Tibial nerve (tissue), 4 donors: ENCODE measurements at regions not wholly inside any gene's neighbourhood (a gene's known extent, or its start where the extent isn't known, plus 50 kb on each side); places are given as distances from the start of the nearest gene placed in this dataset.

Experiments
- DNase-seq, 2 donors: peaks; one replicate each; pipeline ENCODE4 v3.0.0-alpha.2; 2019; ENCODE audit warnings: low spot score in 2 of 2
- H3K27ac ChIP-seq, 4 donors: fragments of 200-600 bp; sonication (generic) in 3 of 4; one replicate each; pipeline ENCODE4 v1.5.1; 2017 to 2019; ENCODE audit warnings: mild to moderate bottlenecking in 1 of 4
- H3K27me3 ChIP-seq, 2 donors: fragments of 200-600 bp; sonication (generic) in 1 of 2; one replicate each; pipeline versions ENCODE4 v1.5.1 to v1.6.0; 2017 to 2019
- H3K36me3 ChIP-seq, 3 donors: fragments of 200-600 bp; sonication (generic); one replicate each; pipeline ENCODE4 v1.5.1; 2018 to 2019
- H3K4me1 ChIP-seq, 4 donors: fragments of 200-600 bp; sonication (generic) in 3 of 4; one replicate each; pipeline ENCODE4 v1.5.1; 2017 to 2019
- H3K4me3 ChIP-seq, 4 donors: fragments of 200-600 bp; sonication (generic) in 3 of 4; one replicate each; pipeline ENCODE4 v1.5.1; 2017 to 2019; ENCODE audit warnings: mild to moderate bottlenecking in 1 of 4, moderate library complexity in 1 of 4
- H3K9me3 ChIP-seq, 4 donors: fragments of 200-600 bp; sonication (generic) in 3 of 4; one replicate each; pipeline ENCODE4 v1.5.1; 2017 to 2019
- EP300 ChIP-seq, 2 donors: sonication (generic); formaldehyde crosslinking; IDR thresholded peaks; one replicate each; pipeline ENCODE4 v1.6.1; 2017; ENCODE audit warnings: antibody characterized with exemption in 2 of 2, mild to moderate bottlenecking in 1 of 2
- POLR2A ChIP-seq, 2 donors: fragments of 450-650 bp; IDR thresholded peaks; one replicate each; pipeline ENCODE4 v1.6.1; 2017; ENCODE audit warnings: antibody characterized with exemption in 2 of 2, mild to moderate bottlenecking in 2 of 2, moderate library complexity in 2 of 2
- WGBS, 2 donors: methylation state at CpG; one replicate each; pipeline ENCODE4 v1.1.5; 2018; 5-methylcytosine and 5-hydroxymethylcytosine counted together
- TF ChIP-seq, protein P1 (sequence below), 5 experiments: fragments of 200-600 bp in 3 of 5; fragments of 450-650 bp in 2 of 5; sonication (generic) in 3 of 5; IDR thresholded peaks; one replicate each; pipeline ENCODE4 v1.5.1; 2016 to 2019; ENCODE audit warnings: antibody characterized with exemption in 5 of 5, mild to moderate bottlenecking in 3 of 5, moderate library complexity in 2 of 5

DNA sequence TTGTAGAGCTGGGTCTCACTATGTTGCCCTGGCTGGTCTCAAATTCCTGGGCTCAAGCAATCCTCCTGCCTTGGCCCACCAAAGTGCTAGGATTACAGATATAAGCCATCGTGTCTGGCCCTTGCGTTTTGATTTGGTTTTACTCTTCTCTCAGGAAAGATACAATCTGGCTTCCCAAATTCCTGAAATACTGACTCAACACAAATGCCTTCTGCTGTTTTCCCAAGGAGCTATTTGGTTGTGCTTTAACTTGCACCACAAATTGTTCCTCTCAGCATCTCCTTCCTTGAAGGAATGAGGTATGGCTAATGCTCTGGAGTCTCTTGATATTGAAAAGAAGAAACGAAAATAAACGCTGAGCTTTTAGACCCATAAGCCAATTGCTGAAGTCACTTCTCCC lies 110.0 kb upstream of the PAX6 start:
- no peaks in the 10 kb centered on the region for H3K4me1 ChIP-seq
- TF ChIP-seq, protein P1, sequence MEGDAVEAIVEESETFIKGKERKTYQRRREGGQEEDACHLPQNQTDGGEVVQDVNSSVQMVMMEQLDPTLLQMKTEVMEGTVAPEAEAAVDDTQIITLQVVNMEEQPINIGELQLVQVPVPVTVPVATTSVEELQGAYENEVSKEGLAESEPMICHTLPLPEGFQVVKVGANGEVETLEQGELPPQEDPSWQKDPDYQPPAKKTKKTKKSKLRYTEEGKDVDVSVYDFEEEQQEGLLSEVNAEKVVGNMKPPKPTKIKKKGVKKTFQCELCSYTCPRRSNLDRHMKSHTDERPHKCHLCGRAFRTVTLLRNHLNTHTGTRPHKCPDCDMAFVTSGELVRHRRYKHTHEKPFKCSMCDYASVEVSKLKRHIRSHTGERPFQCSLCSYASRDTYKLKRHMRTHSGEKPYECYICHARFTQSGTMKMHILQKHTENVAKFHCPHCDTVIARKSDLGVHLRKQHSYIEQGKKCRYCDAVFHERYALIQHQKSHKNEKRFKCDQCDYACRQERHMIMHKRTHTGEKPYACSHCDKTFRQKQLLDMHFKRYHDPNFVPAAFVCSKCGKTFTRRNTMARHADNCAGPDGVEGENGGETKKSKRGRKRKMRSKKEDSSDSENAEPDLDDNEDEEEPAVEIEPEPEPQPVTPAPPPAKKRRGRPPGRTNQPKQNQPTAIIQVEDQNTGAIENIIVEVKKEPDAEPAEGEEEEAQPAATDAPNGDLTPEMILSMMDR (IDR thresholded peaks at IDR 0.05), result no peak
- no peak for TF ChIP-seq EP300 (IDR thresholded peaks at IDR 0.05)
- no peak for TF ChIP-seq POLR2A (IDR thresholded peaks at IDR 0.05)
- no peaks in the 10 kb centered on the region for H3K27me3 ChIP-seq
- H3K27ac ChIP-seq, result no peak overlapping the region
- no peaks in the 10 kb centered on the region for H3K36me3 ChIP-seq
- 54 to 75% methylated on average over 4 of the region's 4 CpGs for WGBS, 2 donors
- no peak overlapping the region for H3K4me3 ChIP-seq
- DNase-seq, result no peak
- H3K9me3 ChIP-seq, result no peaks in the 10 kb centered on the region

- WGBS, 2 donors, result 70 to 84% methylated on average over 5 of the region's 5 CpGs
- H3K36me3 ChIP-seq, result no peaks in the 10 kb centered on the region
- no peaks in the 10 kb centered on the region for H3K4me1 ChIP-seq
- no peak for TF ChIP-seq EP300 (IDR thresholded peaks at IDR 0.05)
- TF ChIP-seq, protein P1 (IDR thresholded peaks at IDR 0.05), result no peak
- H3K27me3 ChIP-seq, result no peaks in the 10 kb centered on the region
- H3K4me3 ChIP-seq, result no peak overlapping the region
- H3K27ac ChIP-seq, result no peak overlapping the region
- no peaks in the 10 kb centered on the region for H3K9me3 ChIP-seq
- DNase-seq, result no peak
Measured at GRCh38 chr11:31919175-31919574, 108.1 kb upstream of the PAX6 start.

DNA sequence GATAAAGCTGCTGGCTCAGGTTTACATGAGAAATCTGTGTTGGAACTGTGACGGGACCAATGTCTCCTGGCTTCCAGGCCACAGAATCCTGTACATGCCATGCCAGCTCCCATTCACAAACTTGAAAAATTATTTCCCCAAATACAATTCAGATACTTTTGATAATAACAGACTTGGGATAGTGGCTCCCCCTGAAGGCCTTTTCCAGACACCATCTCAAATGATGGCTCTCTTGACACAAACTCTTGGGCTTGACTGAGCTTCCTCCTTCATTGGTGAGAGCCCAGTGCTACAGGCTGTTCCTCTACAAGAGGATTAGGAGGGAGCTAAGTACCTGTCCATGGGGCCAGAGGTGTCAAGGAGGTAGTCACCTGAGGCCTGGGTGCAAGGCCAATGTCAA lies 104.7 kb upstream of the PAX6 start:
- DNase-seq, result no peak
- no peak overlapping the region for H3K27ac ChIP-seq
- no peaks in the 10 kb centered on the region for H3K4me1 ChIP-seq
- no peaks in the 10 kb centered on the region for H3K9me3 ChIP-seq
- 80 to 100% methylated on average over 1 of the region's 1 CpG for WGBS, 2 donors
- no peaks in the 10 kb centered on the region for H3K27me3 ChIP-seq
- no peaks in the 10 kb centered on the region for H3K36me3 ChIP-seq
- no peak overlapping the region for H3K4me3 ChIP-seq
- no peak for TF ChIP-seq EP300 (IDR thresholded peaks at IDR 0.05)
- TF ChIP-seq POLR2A (IDR thresholded peaks at IDR 0.05), result no peak
- TF ChIP-seq, protein P1 (IDR thresholded peaks at IDR 0.05), result no peak

GRCh38 chr11:31913985-31914384 lies 102.9 kb upstream of the PAX6 start:
- no peaks in the 10 kb centered on the region for H3K36me3 ChIP-seq
- no peak overlapping the region for H3K4me3 ChIP-seq
- no peaks in the 10 kb centered on the region for H3K4me1 ChIP-seq
- no peak for DNase-seq
- no peak overlapping the region for H3K27ac ChIP-seq
- no peaks in the 10 kb centered on the region for H3K9me3 ChIP-seq
- 84 to 93% methylated on average over 1 of the region's 1 CpG for WGBS, 2 donors
- TF ChIP-seq POLR2A (IDR thresholded peaks at IDR 0.05) (no peak), EP300 (IDR thresholded peaks at IDR 0.05) (no peak)
- TF ChIP-seq, protein P1 (IDR thresholded peaks at IDR 0.05), result no peak
- no peaks in the 10 kb centered on the region for H3K27me3 ChIP-seq

GRCh38 chr11:31912808-31913207 lies 101.7 kb upstream of the PAX6 start:
- WGBS, 2 donors, result 88 to 100% methylated on average over 1 of the region's 1 CpG
- Histone ChIP-seq H3K27me3 (no peaks in the 10 kb centered on the region), H3K4me3 (no peak overlapping the region), H3K27ac (no peak overlapping the region), H3K4me1 (no peaks in the 10 kb centered on the region), H3K36me3 (no peaks in the 10 kb centered on the region), H3K9me3 (no peaks in the 10 kb centered on the region)
- TF ChIP-seq POLR2A (IDR thresholded peaks at IDR 0.05) (no peak), EP300 (IDR thresholded peaks at IDR 0.05) (no peak)
- TF ChIP-seq, protein P1 (IDR thresholded peaks at IDR 0.05), result no peak
- no peak for DNase-seq
